NOMO-1 treated with DMSO at 0.1 percent for 48 hours (cell line): ENCODE measurements at regions not wholly inside any gene's neighbourhood (a gene's known extent, or its start where the extent isn't known, plus 50 kb on each side); places are given as distances from the start of the nearest gene placed in this dataset.
"Not testable (repeated sequence)": the region's sequence is repeated elsewhere in the genome, so short reads cannot be mapped to it uniquely, and the experiment has no call there.

ENCODE experiments used
- DNase-seq: peaks from one replicate; lab custom pipeline; 2025; ENCODE audit not compliant: unreplicated experiment; lab: John Stamatoyannopoulos, UW

DNA sequence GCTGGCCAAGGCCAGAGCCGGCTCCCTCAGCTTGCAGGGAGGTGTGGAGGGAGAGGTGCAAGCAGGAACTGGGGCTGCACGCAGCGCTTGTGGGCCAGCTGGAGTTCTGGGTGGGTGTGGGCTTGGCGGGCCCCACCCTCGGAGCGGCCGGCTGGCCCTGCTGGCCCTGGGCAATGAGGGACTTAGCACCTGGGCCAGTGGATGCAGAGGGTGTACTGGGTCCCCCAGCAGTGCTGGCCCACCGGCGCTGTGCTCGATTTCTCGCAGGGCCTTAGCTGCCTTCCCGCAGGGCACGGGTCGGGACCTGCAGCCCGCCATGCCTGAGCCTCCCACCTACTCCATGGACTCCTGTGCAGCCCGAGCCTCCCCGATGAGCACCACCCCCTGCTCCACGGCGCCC, 115.6 kb upstream of the MARK1 start:
- not testable (repeated sequence) for DNase-seq

DNA sequence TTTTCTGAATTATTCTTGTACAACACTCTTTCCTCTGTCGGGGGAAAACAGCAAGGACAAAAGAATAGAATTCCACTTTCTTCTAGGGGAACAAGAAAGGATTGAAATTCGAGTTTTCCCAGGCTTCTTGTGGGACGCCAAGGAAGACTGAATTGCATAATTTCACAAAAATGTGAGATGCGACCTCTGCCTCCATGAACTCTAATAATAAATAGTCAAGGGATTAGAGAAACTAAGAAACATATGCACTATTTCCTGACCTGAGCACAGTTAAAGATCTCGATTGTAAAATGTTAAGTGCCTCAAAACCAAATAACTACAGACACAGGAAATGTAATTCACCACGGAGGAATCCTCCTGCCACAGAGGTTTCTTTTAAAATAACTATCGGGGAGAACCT, 117.3 kb upstream of the MARK1 start:
- no peak for DNase-seq

DNA sequence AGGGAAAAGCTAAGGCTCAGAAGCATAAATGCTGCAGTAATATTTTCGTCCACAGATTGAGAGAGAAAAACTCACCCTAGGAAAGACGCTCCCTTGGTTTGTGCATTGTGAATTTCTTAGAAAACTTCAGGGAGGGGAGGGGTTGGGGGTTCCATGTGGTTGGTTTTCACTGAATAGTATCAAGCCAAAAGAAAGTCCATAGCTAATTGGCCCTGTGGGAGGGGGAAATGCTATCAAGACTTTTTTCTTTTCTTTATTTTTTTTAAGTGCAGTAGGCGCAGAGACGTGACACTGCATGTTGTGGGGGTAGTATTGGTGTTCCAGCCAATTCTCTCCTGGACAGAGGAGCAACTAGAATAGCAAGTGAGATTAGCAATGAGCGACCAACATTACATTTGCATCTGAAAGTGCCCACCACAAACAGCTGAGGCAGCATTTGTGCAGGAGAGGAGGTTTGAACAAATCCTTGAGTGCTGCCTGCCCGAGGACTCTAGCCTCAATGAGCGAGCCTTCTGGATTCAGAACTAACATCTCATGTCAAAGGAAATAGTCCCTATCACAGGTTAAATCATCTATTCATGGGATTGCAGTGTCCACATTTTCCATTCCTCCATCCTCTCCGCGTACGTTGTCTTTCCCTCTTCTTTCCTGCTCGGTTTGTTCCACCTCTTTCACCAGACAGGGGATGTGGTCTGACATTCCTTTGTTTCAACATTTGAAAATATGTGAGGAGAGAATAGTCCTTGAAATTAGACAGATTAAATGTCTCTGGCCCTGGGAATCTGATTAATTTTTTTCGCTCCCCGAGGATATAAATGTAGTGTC, 118.0 kb upstream of the MARK1 start:
- no peak for DNase-seq

DNA sequence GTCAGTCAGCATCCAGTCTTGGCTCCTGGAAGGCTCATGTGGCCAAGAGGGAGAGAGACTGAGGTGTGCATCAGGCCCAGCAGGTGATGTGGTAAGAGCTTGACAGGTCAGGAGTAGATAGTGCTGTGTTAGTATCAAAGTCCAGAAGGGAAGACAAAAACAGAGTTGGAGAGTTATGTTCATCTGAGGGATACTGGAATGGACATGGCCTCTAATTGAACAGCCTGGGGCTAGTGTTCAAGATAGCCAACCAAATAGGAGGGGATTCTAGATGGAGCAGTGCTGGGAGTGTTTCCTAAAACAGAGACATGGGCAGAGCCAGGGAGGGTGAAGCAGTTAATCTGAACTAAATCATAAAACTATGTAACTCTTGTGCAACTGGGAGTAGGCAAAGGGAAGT, 120.7 kb upstream of the MARK1 start:
- no peak for DNase-seq

DNA sequence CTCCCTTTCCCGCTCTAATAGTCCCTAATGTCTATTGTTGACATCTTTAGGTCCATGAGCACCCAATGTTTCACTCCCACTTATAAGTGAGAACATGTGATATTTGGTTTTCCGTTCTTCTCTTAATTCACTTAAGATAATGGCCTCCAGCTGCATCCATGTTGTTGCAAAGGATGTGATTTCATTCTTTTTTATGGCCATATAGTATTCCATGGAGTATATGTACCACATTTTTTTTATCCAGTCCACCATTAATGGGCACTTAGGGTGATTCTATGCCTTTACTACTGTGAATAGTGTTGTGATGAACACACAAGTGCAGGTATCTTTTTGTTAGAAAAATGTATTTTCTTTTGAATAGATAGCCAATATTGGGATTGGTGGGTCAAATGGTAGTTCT, 126.0 kb upstream of the RAB3GAP2 start:
- no peak for DNase-seq

DNA sequence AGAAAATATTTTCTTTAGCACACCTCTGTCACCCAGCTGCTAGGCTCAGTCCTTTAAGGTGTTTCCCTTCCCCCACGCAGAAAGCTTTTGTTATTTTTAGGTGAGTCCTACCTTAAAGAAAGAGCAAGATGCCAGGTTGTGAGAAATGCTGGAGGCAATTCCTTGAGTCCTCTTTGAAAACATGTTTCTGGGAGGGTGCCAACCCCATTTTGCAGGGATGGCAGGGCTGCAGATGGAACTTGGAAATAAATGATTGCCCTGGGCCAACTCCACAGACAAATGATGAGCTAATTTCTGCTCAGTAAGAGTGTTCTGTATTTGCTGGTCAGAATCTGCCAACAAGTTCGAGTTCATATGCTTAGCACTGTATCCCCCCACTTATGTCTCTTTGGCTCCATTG, 119.2 kb upstream of the RAB3GAP2 start:
- DNase-seq, result no peak

DNA sequence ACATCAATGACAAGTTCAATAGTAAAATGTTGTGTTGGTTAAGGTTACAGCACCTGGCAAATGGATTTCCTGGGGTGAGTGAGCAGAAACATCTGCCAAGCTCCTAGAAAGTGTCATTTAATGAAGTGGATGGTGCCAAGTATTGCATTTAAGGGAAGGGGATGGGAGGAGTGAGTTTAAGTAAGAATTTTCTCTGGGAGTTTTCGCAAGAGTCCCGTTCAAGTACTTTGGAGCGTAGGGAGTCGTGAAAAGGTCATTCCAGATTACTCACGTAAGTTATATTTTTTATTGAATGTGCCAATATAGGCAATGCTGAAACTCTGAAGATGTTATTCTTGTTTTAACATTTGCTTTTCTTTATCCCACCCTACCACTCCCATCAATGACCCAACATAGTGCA, 117.4 kb upstream of the RAB3GAP2 start:
- no peak for DNase-seq

DNA sequence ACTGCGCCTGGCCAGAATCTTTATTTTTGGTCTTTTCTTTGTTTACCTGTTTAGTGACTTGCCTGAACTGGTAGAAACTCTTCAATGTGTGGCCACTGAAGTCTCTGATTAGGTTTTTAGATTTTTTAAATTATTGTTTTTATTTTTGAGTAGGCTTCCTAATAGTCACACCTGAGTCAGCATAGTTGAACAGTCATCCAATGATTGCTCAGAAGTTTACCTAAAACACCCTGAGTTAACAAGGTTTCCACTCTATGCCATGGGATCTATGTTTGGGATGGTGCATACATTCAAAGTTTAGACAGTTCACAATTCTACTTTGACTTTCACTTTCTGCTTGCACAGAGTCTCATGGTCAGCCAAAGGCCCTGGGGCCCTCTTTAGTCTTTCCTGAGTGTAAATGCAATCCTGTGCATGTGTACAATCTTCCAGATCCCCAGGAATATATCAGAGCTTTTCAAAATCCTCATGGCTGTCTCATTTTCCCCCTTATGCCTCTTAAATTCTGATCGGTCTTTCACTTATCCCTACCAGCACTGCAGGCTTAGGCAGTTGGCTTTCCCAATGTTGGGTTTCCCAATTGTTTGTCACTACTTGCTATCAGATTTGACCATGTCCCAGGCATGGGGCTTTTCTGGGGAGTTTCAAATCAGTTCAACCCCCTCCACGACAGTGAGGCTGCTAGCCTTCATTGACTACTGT, 114.4 kb upstream of the RAB3GAP2 start:
- no peak for DNase-seq

DNA sequence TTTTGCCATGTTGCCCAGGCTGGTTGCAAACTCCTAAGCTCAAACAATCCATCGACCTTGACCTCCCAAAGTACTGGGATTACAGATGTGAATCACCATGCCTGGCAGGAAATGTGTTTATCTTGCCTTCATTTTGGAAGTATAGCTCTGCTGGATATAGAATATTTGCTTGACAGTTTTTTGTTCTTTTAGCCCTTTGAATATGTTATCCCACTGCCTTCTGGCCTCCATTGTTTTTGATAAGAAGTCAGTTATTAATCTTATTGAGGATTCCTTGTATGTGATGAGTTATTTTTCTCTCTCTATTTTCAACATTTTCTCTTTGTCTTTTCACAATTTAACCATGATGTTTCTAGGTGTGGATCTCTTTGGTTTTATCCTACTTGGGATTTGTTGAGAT, 112.9 kb upstream of the RAB3GAP2 start:
- no peak for DNase-seq

DNA sequence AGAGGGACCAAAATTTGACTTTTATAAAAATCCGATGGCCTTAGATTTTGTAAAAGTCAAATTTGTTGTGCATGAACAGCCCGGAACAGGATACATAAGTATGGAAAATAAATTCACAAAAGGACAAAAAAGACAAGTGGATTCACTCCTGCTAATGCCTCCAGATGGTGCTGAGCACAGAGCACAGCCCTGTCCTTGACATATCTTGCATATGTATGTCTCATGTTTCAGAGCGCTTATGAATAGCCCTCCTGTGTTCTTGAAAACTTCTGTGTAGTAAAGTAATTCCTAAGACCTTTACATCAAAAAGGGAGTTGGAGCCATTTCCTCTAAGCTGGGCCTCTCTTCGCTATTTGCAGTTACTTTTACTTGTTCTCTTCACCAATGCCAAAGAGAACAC, 110.7 kb upstream of the RAB3GAP2 start:
- DNase-seq, result no peak

DNA sequence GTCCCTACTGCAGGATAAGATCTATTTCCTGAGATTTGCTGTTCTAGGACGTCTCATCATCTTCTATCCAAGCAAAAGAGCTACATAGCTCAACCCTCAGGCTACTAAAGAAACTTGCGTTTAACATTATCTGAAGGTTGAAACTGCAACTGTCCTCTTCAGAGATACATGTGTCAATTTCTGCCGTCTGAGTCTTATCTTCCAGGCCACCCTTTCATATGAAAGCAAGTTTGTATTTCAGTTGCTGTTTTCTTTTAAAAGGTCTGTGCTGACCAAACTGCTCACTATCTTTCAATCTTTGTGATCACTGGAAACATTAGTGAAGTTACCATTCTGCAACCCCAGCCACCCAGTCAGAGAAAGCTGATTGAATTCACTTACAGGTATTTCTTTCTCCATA, 108.6 kb upstream of the RAB3GAP2 start:
- DNase-seq, result no peak

DNA sequence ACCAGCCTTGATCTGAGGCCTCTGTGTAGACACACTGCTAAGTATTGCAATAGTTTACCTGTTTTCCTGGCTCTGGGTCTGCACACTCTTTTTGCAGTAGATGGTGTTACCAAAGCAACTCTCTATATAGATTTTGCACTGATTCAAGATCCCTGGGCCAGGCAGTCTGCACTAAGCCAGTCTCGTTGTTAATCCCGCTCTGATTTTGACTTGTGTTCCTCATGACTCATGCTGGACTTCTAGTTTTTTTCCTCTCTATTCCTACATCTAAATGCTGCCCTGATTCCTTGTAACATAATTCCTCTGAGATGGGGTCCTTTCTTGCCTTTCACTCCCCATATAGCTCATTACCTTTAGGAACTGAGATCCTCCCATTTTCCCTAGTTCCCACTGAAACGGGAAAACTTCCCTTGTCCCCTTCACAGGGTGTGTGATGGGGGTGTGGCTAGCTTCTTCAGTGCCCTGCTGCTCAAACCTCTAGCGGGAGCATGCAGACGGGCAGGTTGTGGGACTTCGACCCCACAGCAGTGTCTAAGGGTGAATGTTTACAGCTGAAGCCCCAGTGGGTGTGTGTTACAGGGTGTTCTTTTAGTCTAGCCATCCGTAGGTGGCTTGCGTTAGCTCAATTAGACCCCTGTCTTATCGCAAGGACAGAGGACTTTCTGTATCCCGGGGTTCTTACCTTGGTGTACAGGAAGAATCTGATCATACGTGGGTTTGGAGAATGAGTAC, 106.5 kb upstream of the RAB3GAP2 start:
- DNase-seq, result no peak

DNA sequence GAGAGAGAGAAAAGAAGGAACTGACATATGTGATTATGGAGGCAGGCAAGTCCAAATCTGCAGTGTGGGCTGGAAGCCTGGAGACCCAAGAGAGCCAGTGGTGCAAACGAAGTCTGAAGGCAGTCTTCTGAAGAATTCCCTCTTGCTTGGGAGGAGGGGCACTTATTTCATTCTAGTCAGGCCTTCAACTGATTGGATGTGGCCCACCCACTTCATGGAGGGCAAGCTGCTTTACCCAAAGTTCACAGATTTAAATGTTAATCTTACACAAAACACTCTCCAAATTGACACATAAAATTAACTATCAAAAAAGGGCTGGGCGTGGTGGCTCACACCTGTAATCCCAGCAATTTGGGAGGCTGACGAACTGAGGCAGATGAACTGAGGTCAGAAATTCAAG, 103.5 kb upstream of the RAB3GAP2 start:
- DNase-seq, result no peak

DNA sequence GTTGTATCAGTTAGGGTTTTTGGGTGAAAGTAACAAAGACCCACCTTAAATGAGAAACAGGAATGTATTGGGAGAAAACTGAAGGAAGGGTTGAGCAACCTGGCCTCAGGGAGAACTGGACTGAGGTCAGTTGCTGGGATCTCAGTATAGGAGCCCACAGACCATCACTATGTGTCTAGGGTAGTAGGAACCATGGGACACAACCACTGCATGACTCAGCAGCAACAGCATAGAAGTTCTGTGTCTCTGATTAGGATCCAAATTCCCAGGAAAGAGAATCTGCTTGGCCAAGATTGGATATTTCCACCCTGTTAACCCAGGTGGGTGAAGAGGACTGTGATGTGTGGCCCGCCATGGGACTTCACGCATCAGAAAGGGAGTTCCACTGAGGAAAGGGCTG, 102.2 kb upstream of the RAB3GAP2 start:
- DNase-seq, result no peak

DNA sequence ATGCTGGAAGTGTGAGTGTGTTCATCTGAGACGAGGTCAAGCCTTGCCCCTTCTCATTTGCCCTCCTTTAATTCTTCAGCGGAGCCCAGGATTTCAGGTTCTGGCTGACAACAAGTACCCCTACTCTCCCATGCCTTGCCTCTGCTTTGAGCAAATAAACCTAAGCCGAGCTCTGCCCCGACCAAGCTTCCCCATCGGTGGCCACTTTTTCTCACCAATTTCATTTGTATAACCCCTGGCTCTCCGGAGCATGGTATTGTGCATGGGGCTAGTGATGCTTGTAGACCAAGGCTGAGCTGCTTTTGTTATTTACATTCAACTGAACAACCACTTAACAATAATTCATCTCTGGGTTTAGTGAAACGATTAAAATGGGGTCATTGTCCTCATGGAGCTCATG, 100.2 kb upstream of the RAB3GAP2 start:
- DNase-seq, result no peak

DNA sequence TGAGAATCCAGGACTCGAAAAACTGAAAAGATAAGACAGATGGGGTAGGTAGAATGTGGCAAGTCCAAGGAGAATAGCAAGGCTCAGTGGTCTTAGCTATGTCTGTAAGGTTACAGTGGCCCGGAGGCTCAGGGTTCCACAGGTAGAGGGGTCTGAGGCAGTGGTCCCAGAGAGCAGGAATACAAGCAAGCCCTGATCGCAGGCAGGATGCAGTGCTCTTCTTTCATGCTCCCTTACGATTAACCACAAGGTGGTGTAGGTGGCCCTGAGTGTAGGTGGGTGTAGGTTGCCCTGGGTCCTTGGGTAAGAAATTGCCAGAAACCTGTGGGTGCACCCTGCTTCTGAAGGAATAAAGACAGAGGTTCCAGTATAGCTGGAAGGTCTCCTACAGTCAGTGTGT, 99.1 kb upstream of the RAB3GAP2 start:
- no peak for DNase-seq

DNA sequence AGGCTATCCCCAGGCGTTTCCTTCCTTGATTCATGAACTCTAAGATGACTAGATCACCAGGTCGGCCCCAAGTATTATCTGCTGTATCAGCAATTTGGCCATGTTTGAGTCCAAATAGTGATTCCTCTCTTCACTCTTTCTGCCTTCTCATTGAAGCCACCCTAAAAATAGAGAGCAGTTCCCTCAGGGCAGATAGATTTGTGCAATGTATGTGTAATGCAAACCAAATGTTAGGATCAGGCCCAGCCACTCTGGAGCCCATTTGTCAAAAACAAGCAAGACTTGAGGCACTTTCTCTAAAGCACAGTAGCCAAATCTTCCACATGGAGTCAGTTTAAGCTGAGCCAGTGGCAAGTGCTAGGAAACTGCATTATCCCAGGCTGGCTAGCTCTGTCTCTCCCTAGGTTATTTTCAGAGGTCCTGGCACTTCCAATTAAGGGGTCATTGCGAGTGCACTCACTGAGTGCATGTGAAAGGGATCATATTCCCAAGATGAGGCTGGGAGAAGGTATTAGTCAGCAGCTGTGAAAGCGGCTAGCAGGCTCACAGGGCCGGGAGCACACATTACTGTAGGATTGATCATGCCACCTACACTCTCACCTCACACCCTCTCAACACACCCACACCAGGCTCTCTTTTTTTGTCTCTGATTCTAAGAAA, 97.9 kb upstream of the RAB3GAP2 start:
- no peak for DNase-seq

DNA sequence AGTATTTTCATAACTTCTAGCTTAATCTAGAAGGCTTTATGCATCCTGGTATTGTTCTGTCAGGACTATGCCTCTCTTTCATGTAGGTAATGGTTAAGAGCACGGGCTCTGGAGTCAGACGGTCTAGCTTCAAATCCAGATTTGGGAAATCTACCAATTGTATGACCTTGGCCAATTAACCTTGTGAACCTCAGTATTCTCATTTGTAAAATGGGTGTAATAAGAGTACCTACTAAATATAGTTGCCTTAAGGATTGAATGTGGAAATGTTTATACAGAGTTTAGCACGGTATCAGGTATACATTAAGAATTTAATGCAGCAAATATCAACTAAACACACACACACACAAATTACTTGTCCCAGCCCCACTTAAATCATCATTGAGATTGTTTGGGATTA, 97.3 kb upstream of the RAB3GAP2 start:
- no peak for DNase-seq

DNA sequence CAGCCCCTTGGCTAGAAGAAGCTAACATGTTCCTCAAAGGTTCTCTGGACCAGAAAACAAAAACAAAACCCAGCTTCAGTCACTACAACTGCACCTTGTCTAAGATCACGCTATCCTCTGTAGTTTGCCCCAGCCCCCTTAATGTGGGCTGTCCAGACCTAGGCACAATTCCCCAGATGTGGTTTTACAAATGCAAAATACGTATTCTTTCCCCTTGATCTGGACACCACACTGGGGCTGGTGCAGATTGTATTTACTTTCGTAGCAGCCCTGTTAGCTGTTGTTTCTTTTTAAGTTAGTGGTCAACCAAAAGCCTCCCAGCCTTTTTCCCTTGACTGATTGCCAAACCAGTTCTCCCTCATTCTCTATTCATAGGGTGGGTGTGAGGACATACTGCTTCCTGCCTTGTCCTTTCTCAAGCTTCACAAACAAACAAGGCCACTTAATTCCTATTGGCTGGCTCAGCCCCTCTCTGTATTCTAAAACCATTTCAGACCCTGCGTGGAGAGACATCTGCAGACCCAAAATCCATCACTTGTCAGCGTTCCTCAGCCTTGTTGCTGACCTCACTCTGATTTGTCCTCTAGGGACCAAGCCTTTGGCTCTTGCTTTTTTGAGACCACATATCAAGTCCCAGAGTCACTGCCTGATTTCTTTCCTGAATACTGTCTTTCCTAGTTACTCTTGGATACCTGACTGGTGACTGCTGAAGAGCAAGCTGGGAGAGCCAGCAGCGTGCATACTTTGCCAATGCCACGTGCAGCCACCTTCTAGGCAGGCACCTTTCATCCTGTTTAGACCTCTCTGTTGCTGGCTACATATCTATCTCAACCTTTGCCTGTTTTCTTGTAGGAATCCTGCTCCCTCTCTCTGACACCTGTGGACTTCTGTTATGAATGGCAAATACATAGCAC, 96.4 kb upstream of the RAB3GAP2 start:
- DNase-seq, result no peak

DNA sequence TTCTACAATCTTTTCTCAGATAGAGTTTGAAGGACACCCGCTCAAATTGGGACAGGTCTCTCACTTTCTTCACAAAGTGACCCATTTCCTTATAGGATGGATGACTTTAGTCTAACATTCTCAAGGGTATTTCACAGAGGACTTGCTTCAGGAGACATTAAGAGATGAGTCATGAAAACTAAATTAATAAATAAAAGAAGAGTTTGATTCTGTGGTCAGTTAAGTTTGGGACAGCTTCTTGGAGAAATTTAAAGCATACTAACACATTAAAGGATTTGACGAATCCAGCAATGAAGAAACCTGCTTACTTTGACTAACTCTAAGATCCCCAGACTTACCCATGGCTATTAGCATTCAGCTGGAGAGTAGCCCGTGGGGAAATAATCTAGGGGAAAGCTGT, 95.6 kb upstream of the RAB3GAP2 start:
- no peak for DNase-seq

DNA sequence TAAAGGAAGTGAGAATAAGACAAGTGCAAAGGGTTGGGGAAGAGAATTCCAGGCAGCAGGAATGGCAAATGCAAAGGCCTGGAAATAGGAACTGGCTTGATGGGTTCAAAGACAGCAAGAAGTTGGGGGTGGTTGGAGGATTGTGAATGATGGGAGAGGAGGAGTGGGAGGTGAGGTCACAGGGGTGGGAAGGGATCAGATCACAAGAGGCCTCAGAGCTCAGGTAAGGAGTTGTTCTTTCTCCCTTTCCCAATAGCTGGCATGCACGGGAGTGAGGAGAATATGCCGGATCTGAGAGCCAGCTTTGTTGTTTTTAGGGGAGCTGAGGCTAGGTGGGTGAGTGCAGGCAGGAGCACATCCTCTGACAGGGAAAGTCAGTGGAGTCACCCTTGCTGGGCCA, 94.0 kb upstream of the RAB3GAP2 start:
- no peak for DNase-seq
